Lower lobe of right lung (tissue), 2 donors: ENCODE measurements at regions not wholly inside any gene's neighbourhood (a gene's known extent, or its start where the extent isn't known, plus 50 kb on each side); places are given as distances from the start of the nearest gene placed in this dataset.
"Not testable (repeated sequence)": the region's sequence is repeated elsewhere in the genome, so short reads cannot be mapped to it uniquely, and the experiment has no call there.

ENCODE experiments used
- ATAC-seq, 2 donors: fragments of 200-7000 bp; cut with Tn5 transposase; one replicate each; pipeline ENCODE4 v1.9.1; 2020 to 2022; ENCODE audit warnings: mild to moderate bottlenecking in 2 of 2, moderate library complexity in 2 of 2
- DNase-seq: peaks from one replicate; pipeline ENCODE4 v3.0.0-alpha.2; 2020
- H3K27ac ChIP-seq: fragments of 200-600 bp; one replicate; pipeline ENCODE4 v1.8.0; 2022
- H3K27me3 ChIP-seq: fragments of 200-600 bp; one replicate; pipeline ENCODE4 v1.8.0; 2022; ENCODE audit warnings: low read depth
- H3K36me3 ChIP-seq: fragments of 200-600 bp; one replicate; pipeline ENCODE4 v1.8.0; 2022; ENCODE audit warnings: mild to moderate bottlenecking
- H3K4me1 ChIP-seq: fragments of 200-600 bp; one replicate; pipeline ENCODE4 v1.8.0; 2022
- H3K4me3 ChIP-seq: fragments of 200-600 bp; one replicate; pipeline ENCODE4 v1.8.0; 2022; ENCODE audit warnings: mild to moderate bottlenecking
- H3K9me3 ChIP-seq: fragments of 200-600 bp; one replicate; pipeline ENCODE4 v1.8.0; 2022
- CTCF ChIP-seq: fragments of 200-600 bp; IDR thresholded peaks from one replicate; pipeline ENCODE4 v1.8.0; 2022; ENCODE audit warnings: antibody characterized with exemption, mild to moderate bottlenecking
- intact Hi-C: fragments of 100-400 bp; cut with DNase I; formaldehyde crosslinking; loops from one replicate; pipeline ENCODE4 v1.11.0; 2022
- donor health status: DM: no; HTN: yes; CAD: no; lungs with severe emphysema.

- Histone ChIP-seq H3K36me3 (no peaks in the 10 kb centered on the region), H3K9me3 (no peaks in the 10 kb centered on the region), H3K27ac (no peak overlapping the region), H3K27me3 (no peaks in the 10 kb centered on the region), H3K4me1 (no peaks in the 10 kb centered on the region), H3K4me3 (no peak overlapping the region)
- no peak for DNase-seq
- intact Hi-C loops = no loop called here
- no peak for ATAC-seq
- TF ChIP-seq CTCF = no peak
These were observed 215.1 kb upstream of the ZNF217 start for GRCh38 chr20:53808733-53809132.

- H3K4me1 ChIP-seq, DNase-seq, ATAC-seq, H3K36me3 ChIP-seq, H3K9me3 ChIP-seq, intact Hi-C loops, H3K4me3 ChIP-seq, H3K27me3 ChIP-seq, H3K27ac ChIP-seq: not testable (repeated sequence)
These were observed 214.7 kb upstream of the ZNF217 start for GRCh38 chr20:53808302-53808701.

- H3K27ac ChIP-seq = no peak overlapping the region
- H3K27me3 ChIP-seq = no peaks in the 10 kb centered on the region
- TF ChIP-seq CTCF = no peak
- DNase-seq = no peak
- no peaks in the 10 kb centered on the region for H3K4me1 ChIP-seq
- ATAC-seq = no peak
- H3K4me3 ChIP-seq = no peak overlapping the region
- H3K36me3 ChIP-seq = no peaks in the 10 kb centered on the region
- intact Hi-C loops = no loop called here
- no peaks in the 10 kb centered on the region for H3K9me3 ChIP-seq
These were observed 213.2 kb upstream of the ZNF217 start for GRCh38 chr20:53806683-53807401.

- no peaks in the 10 kb centered on the region for H3K27me3 ChIP-seq
- no peak overlapping the region for H3K4me3 ChIP-seq
- DNase-seq = no peak
- peak in 1 of 2 donors; percentile 35 for ATAC-seq
- H3K4me1 ChIP-seq = no peaks in the 10 kb centered on the region
- intact Hi-C loops = no loop called here
- no peaks in the 10 kb centered on the region for H3K9me3 ChIP-seq
- H3K36me3 ChIP-seq = no peaks in the 10 kb centered on the region
- no peak for TF ChIP-seq CTCF
- no peak overlapping the region for H3K27ac ChIP-seq
These were observed 212.3 kb upstream of the ZNF217 start for GRCh38 chr20:53805895-53806384.

- ATAC-seq (no peak), DNase-seq (no peak)
- Histone ChIP-seq H3K27me3 (no peaks in the 10 kb centered on the region), H3K4me3 (no peak overlapping the region), H3K27ac (no peak overlapping the region), H3K4me1 (no peaks in the 10 kb centered on the region), H3K36me3 (no peaks in the 10 kb centered on the region), H3K9me3 (no peaks in the 10 kb centered on the region)
- no peak for TF ChIP-seq CTCF
- intact Hi-C loops = no loop called here
These were observed 211.6 kb upstream of the ZNF217 start for GRCh38 chr20:53804920-53805894.

GRCh38 chr20:53804308-53804707 is 210.7 kb upstream of the ZNF217 start:
- H3K4me1 ChIP-seq, H3K27me3 ChIP-seq, ATAC-seq, H3K27ac ChIP-seq, H3K4me3 ChIP-seq, H3K36me3 ChIP-seq, DNase-seq, H3K9me3 ChIP-seq, intact Hi-C loops: not testable (repeated sequence)
